ENCODE measurements at regions not wholly inside any gene's neighbourhood (a gene's known extent, or its start where the extent isn't known, plus 50 kb on each side); places are given as distances from the start of the nearest gene placed in this dataset.
A peak's percentile ranks its signal among the peaks of the same experiment; 100 is the strongest.

DNA sequence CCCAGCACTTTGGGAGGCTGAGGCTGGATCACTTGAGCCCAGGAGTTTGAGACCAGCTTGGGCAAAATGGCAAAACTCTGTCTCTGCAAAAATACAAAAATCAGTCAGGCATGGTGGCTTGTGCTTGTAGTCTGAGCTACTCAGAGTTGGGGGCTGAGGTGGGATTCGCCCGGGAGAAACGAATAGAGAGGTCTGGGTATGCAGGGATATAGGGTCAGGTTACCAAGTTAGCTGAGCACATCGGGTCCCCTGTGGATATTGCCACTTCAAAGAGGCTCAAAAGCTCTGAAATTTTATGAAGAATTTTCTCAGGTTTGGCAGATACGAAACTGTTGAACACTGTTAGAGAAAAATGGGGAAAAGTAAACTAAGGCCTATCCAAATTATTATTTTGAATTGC lies 120.9 kb upstream of the SGK1 start:
- no peaks in the 10 kb centered on the region for H3K36me3 Mint-ChIP-seq (ENCODE audit: low read depth)
- ATAC-seq (ENCODE audit: low read depth) (no peak), DNase-seq (no peak)
- TF ChIP-seq, protein P1, sequence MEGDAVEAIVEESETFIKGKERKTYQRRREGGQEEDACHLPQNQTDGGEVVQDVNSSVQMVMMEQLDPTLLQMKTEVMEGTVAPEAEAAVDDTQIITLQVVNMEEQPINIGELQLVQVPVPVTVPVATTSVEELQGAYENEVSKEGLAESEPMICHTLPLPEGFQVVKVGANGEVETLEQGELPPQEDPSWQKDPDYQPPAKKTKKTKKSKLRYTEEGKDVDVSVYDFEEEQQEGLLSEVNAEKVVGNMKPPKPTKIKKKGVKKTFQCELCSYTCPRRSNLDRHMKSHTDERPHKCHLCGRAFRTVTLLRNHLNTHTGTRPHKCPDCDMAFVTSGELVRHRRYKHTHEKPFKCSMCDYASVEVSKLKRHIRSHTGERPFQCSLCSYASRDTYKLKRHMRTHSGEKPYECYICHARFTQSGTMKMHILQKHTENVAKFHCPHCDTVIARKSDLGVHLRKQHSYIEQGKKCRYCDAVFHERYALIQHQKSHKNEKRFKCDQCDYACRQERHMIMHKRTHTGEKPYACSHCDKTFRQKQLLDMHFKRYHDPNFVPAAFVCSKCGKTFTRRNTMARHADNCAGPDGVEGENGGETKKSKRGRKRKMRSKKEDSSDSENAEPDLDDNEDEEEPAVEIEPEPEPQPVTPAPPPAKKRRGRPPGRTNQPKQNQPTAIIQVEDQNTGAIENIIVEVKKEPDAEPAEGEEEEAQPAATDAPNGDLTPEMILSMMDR (IDR thresholded peaks at IDR 0.05) = no peak
- no peak overlapping the region for H3K27ac Mint-ChIP-seq
- CTCF ChIA-PET = interaction anchor here (1.9 kb wide), 1 partner anchor 202 kb away, joined by 8 read pairs; no protein-coding TSS in a partner anchor
- intact Hi-C loops (cut with micrococcal nuclease) = loop anchor here (5.0 kb wide), 1 partner anchor 43 kb away; no protein-coding TSS in a partner anchor
- no peak overlapping the region for H3K4me3 Mint-ChIP-seq
- no peaks in the 10 kb centered on the region for H3K27me3 Mint-ChIP-seq
- H3K9me3 Mint-ChIP-seq = no peaks in the 10 kb centered on the region
- POLR2A ChIA-PET = no interaction called here
- H3K4me1 Mint-ChIP-seq = peaks cover 23% of the 10 kb centered on the region

DNA sequence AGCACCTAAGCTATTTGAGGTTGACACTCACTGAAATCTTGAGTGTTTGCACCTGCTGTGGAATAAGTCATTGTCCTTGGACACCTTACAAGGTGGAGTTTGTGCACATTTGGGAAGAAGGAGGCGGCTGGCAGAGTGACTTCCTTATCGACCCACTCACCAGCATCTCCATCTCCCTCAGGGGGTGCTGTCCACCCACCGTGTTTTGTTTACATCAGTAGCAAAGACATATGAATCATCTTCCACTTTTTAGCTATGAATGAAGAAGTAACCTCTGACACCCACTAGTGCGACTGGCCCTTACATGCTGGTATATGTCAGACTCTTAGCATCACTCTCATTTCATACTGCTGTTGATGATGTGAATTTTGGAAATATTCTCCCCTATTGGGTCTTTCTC lies 119.5 kb upstream of the SGK1 start:
- Mint-ChIP-seq H3K27ac (peak overlapping the region; percentile 79), H3K4me1 (peaks cover 23% of the 10 kb centered on the region), H3K27me3 (no peaks in the 10 kb centered on the region), H3K4me3 (peak overlapping the region; percentile 19), H3K9me3 (no peaks in the 10 kb centered on the region), H3K36me3 (ENCODE audit: low read depth) (no peaks in the 10 kb centered on the region)
- ATAC-seq (ENCODE audit: low read depth) (peak; percentile 54), DNase-seq (no peak)
- TF ChIP-seq, protein P1 (IDR thresholded peaks at IDR 0.05) = no peak
- ChIA-PET POLR2A (interaction anchor here (0.6 to 2.4 kb wide), 2 partner anchors 44 to 260 kb away, joined by 3 to 11 read pairs; no protein-coding TSS in a partner anchor), CTCF (interaction anchor here (0.9 to 1.9 kb wide), 5 partner anchors 16 to 260 kb away, joined by 3 to 8 read pairs (median 3); no protein-coding TSS in a partner anchor)
- intact Hi-C loops (cut with micrococcal nuclease) = loop anchor here (1.0 to 5.0 kb wide), 4 partner anchors 45 to 204 kb away; no protein-coding TSS in a partner anchor

DNA sequence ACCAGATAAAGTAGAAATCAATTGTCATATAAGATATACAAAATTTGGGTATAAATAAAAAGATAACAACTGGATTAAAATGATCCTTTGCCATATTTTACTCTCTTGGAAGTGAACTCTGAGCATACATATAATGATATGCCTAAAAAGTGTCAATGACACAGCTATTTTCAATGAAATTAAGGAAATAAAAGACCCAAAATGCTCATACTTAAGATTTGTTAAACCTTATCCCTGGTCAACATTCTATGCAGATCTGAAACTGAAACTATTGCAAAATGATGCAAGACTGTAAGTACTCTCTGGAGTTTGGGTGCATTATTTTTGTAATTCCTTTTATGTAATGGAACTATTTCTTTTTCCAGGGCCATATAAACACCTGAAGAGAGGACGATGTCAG lies 119.0 kb upstream of the SGK1 start:
- no peak for ATAC-seq (ENCODE audit: low read depth)
- Mint-ChIP-seq H3K9me3 (no peaks in the 10 kb centered on the region), H3K27me3 (no peaks in the 10 kb centered on the region), H3K27ac (peak overlapping the region; percentile 79), H3K4me1 (peaks cover 23% of the 10 kb centered on the region), H3K4me3 (peak overlapping the region; percentile 70), H3K36me3 (ENCODE audit: low read depth) (no peaks in the 10 kb centered on the region)
- TF ChIP-seq, protein P1 (IDR thresholded peaks at IDR 0.05) = no peak
- no peak for DNase-seq
- ChIA-PET CTCF (interaction anchor here (0.9 to 1.9 kb wide), 6 partner anchors 17 to 260 kb away, joined by 3 to 8 read pairs (median 4); no protein-coding TSS in a partner anchor), POLR2A (interaction anchor here (0.6 to 2.4 kb wide), 3 partner anchors 44 to 259 kb away, joined by 3 to 11 read pairs (median 4); no protein-coding TSS in a partner anchor)
- intact Hi-C loops (cut with micrococcal nuclease) = loop anchor here (1.0 to 5.0 kb wide), 10 partner anchors 39 to 263 kb away; no protein-coding TSS in a partner anchor

DNA sequence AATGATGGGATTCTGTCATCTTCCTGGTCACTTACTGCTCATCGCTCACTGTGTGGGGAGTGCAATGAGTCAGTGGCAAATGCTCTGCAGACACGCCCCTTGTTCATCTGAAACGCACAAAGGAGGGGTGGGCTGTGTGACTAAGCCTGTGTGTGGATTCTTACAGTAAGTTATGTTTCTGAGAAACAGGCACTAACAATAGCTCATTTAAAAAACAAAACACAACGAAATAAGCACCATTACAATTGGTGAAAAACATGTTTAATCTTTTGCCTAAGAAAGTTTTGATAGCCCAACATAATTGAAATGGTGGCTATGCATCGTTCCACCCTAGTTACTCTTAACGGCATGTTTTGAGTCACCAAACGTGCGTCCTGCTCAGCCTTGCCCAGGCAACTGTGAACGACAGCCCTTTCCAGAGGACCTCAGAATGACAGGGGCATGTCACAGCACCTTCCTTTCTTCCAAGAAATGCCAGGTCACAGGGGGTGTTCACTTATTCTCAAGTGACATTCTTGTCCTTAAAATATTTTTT lies 118.4 kb upstream of the SGK1 start:
- TF ChIP-seq, protein P1 (IDR thresholded peaks at IDR 0.05) = no peak
- H3K27ac Mint-ChIP-seq = peak overlapping the region; percentile 79
- DNase-seq (no peak), ATAC-seq (ENCODE audit: low read depth) (peak; percentile 90)
- intact Hi-C loops (cut with micrococcal nuclease) = loop anchor here (1.0 to 5.0 kb wide), 9 partner anchors 38 to 262 kb away; no protein-coding TSS in a partner anchor
- H3K36me3 Mint-ChIP-seq (ENCODE audit: low read depth) = no peaks in the 10 kb centered on the region
- H3K4me1 Mint-ChIP-seq = peaks cover 23% of the 10 kb centered on the region
- no peaks in the 10 kb centered on the region for H3K9me3 Mint-ChIP-seq
- peak overlapping the region; percentile 70 for H3K4me3 Mint-ChIP-seq
- ChIA-PET POLR2A (interaction anchor here (1.3 to 2.4 kb wide), 2 partner anchors 63 to 259 kb away, joined by 4 to 11 read pairs; no protein-coding TSS in a partner anchor), CTCF (interaction anchor here (0.7 to 1.3 kb wide), 3 partner anchors 12 to 258 kb away, joined by 3 to 4 read pairs (median 4); no protein-coding TSS in a partner anchor)
- H3K27me3 Mint-ChIP-seq = no peaks in the 10 kb centered on the region

DNA sequence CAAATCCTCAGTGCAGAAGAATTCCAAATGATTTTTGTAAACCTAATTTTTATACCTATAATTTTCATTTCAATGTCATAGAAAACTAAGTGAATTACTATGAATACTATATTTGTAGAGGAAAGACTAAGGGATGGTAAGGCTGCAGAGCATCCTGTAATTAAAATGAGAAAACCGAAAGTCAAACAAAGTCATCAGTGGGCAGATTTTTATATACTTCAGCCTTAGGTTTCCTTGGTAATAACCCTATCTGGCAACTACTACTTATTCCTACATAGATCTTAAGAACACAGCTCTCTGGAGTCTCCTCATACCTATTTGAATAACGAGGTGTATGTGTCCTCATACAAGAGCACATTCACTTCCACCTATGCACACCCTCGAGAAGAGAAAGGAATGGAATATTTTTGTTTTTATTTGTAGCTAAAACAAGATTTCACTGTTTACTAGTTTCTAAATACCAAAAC lies 117.9 kb upstream of the SGK1 start:
- POLR2A ChIA-PET = interaction anchor here (1.3 to 2.4 kb wide), 2 partner anchors 62 to 258 kb away, joined by 4 to 11 read pairs; no protein-coding TSS in a partner anchor
- H3K36me3 Mint-ChIP-seq (ENCODE audit: low read depth) = no peaks in the 10 kb centered on the region
- H3K4me3 Mint-ChIP-seq = peak overlapping the region; percentile 70
- peaks cover 23% of the 10 kb centered on the region for H3K4me1 Mint-ChIP-seq
- no peaks in the 10 kb centered on the region for H3K27me3 Mint-ChIP-seq
- TF ChIP-seq, protein P1 (IDR thresholded peaks at IDR 0.05) = no peak
- H3K9me3 Mint-ChIP-seq = no peaks in the 10 kb centered on the region
- intact Hi-C loops (cut with micrococcal nuclease) = loop anchor here (1.0 to 5.0 kb wide), 9 partner anchors 38 to 262 kb away; no protein-coding TSS in a partner anchor
- ATAC-seq (ENCODE audit: low read depth) = no peak
- DNase-seq = no peak
- CTCF ChIA-PET = interaction anchor here (0.7 to 1.3 kb wide), 3 partner anchors 11 to 258 kb away, joined by 3 to 4 read pairs (median 4); no protein-coding TSS in a partner anchor
- peak overlapping the region; percentile 79 for H3K27ac Mint-ChIP-seq
